HG03060 (cell line): ENCODE measurements at regions not wholly inside any gene's neighbourhood (a gene's known extent, or its start where the extent isn't known, plus 50 kb on each side); places are given as distances from the start of the nearest gene placed in this dataset.
"Not testable (repeated sequence)": the region's sequence is repeated elsewhere in the genome, so short reads cannot be mapped to it uniquely, and the experiment has no call there.

Source experiments
- ATAC-seq: cut with Tn5 transposase; IDR thresholded peaks from one replicate; pipeline ENCODE4 v1.9.1; 2021; ENCODE audit warnings: low read depth, moderate number of reproducible peaks; ENCODE audit not compliant: unreplicated experiment

- ATAC-seq: no peak
These were observed 887.3 kb downstream of the TDRD15 start for GRCh38 chr2:22011048-22011447.

- ATAC-seq: no peak
These were observed 896.4 kb downstream of the TDRD15 start for GRCh38 chr2:22020091-22020742.

GRCh38 chr2:22027345-22028005 lies 903.7 kb downstream of the TDRD15 start:
- no peak for ATAC-seq

GRCh38 chr2:22035361-22035830 lies 911.6 kb downstream of the TDRD15 start:
- ATAC-seq: no peak

GRCh38 chr2:22037274-22037673 lies 913.5 kb downstream of the TDRD15 start:
- no peak for ATAC-seq

- no peak for ATAC-seq
These were observed 920.0 kb downstream of the TDRD15 start for GRCh38 chr2:22043784-22044183.

GRCh38 chr2:22055784-22056620 lies 932.2 kb downstream of the TDRD15 start:
- no peak for ATAC-seq

- ATAC-seq: no peak
These were observed 932.9 kb downstream of the TDRD15 start for GRCh38 chr2:22056621-22057132.

GRCh38 chr2:22062679-22063078 lies 938.9 kb downstream of the TDRD15 start:
- no peak for ATAC-seq

- ATAC-seq: no peak
These were observed 952.7 kb downstream of the TDRD15 start for GRCh38 chr2:22076454-22076853.

GRCh38 chr2:22078701-22079100 lies 954.9 kb downstream of the TDRD15 start:
- no peak for ATAC-seq

GRCh38 chr2:22079583-22079982 lies 955.8 kb downstream of the TDRD15 start:
- ATAC-seq: no peak

GRCh38 chr2:22086726-22087125 lies 963.0 kb downstream of the TDRD15 start:
- ATAC-seq: no peak

GRCh38 chr2:22103617-22104016 lies 979.8 kb downstream of the TDRD15 start:
- ATAC-seq: not testable (repeated sequence)

GRCh38 chr2:22110244-22110651 lies 986.5 kb downstream of the TDRD15 start:
- no peak for ATAC-seq

- ATAC-seq: no peak
These were observed 1000.2 kb downstream of the TDRD15 start for GRCh38 chr2:22124003-22124402.

- no peak for ATAC-seq
These were observed 1002.3 kb downstream of the TDRD15 start for GRCh38 chr2:22126106-22126505.

- no peak for ATAC-seq
These were observed 1003.2 kb downstream of the TDRD15 start for GRCh38 chr2:22126978-22127377.

GRCh38 chr2:22134421-22134820 lies 1010.7 kb downstream of the TDRD15 start:
- no peak for ATAC-seq

GRCh38 chr2:22136446-22136845 lies 1012.7 kb downstream of the TDRD15 start:
- no peak for ATAC-seq

GRCh38 chr2:22143840-22144239 lies 1020.1 kb downstream of the TDRD15 start:
- no peak for ATAC-seq
